Sigmoid colon (tissue), 6 donors: ENCODE measurements at regions not wholly inside any gene's neighbourhood (a gene's known extent, or its start where the extent isn't known, plus 50 kb on each side); places are given as distances from the start of the nearest gene placed in this dataset.

Source experiments
- DNase-seq: peaks from one replicate; pipeline ENCODE4 v3.0.0-alpha.2; 2019
- H3K27ac ChIP-seq, 4 donors: fragments of 200-600 bp; sonication (generic); one replicate each; pipeline ENCODE4 v1.5.1; 2016 to 2019; ENCODE audit warnings: mild to moderate bottlenecking in 1 of 4
- H3K27me3 ChIP-seq, 3 donors: fragments of 200-600 bp; sonication (generic); one replicate each; pipeline ENCODE4 v1.5.1; 2019; ENCODE audit warnings: mild to moderate bottlenecking in 1 of 3
- H3K36me3 ChIP-seq, 4 donors: fragments of 200-600 bp; sonication (generic); one replicate each; pipeline ENCODE4 v1.5.1; 2016 to 2019
- H3K4me1 ChIP-seq, 4 donors: fragments of 200-600 bp; sonication (generic); one replicate each; pipeline ENCODE4 v1.5.1; 2017 to 2019
- H3K4me3 ChIP-seq, 4 donors: fragments of 200-600 bp; sonication (generic); one replicate each; pipeline ENCODE4 v1.5.1; 2017 to 2019; ENCODE audit warnings: mild to moderate bottlenecking in 2 of 4, moderate library complexity in 1 of 4
- H3K9me3 ChIP-seq, 4 donors: fragments of 200-600 bp in 3 of 4; sonication (generic) in 3 of 4; one replicate each; pipeline versions ENCODE4 v1.5.1 to v1.6.1; 2013 to 2019
- CTCF ChIP-seq, 4 experiments: fragments of 450-650 bp in 3 of 4; fragments of 200-600 bp in 1 of 4; IDR thresholded peaks; one replicate each; pipeline ENCODE4 v1.5.1; 2016 to 2019; ENCODE audit warnings: antibody characterized with exemption in 4 of 4, mild to moderate bottlenecking in 3 of 4, moderate library complexity in 2 of 4
- EP300 ChIP-seq, 4 donors: sonication (generic); formaldehyde crosslinking; IDR thresholded peaks; one replicate each; pipeline ENCODE4 v1.6.1; 2017; ENCODE audit warnings: antibody characterized with exemption in 4 of 4
- POLR2A ChIP-seq, 2 donors: fragments of 450-650 bp; IDR thresholded peaks; one replicate each; pipeline ENCODE4 v1.6.1; 2016; ENCODE audit warnings: antibody characterized with exemption in 2 of 2, mild to moderate bottlenecking in 2 of 2, moderate library complexity in 2 of 2
- POLR2AphosphoS5 ChIP-seq, 4 donors: sonication (generic); formaldehyde crosslinking; IDR thresholded peaks; one replicate each; pipeline ENCODE4 v1.6.1; 2017; ENCODE audit warnings: antibody characterized with exemption in 4 of 4
- WGBS, 2 donors: extraction: QIAGEN DNeasy Blood & Tissue Kit; methylation state at CpG; one replicate each; pipeline ENCODE4 v1.1.7; 2013; 5-methylcytosine and 5-hydroxymethylcytosine counted together
- intact Hi-C: fragments of 100-400 bp; cut with DNase I; formaldehyde crosslinking; loops from one replicate; pipeline ENCODE4 v1.15.1; 2023
- donor health status: healthy with polysubstance abuse.
- donor health status: healthy.

DNA sequence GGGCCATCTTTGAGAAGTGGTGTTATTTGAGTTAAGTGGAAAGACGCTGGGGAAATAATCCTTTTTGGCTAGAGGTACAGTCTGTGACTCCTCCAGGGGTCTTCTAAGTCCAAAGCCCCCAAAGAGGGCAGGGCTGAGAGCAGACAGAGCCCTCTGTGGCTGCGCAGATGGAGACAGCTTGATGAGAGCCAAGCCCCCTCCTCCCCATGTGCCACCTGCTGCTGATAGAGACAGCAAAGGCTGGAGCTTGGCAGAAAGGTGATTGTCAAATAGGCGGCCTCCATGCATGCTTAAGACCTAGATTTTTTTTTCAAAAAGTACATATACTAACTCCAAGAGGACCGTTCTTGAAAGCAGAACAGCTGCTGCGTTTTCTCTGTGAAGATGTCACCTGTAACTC lies 72.4 kb downstream of the CRYGS start:
- TF ChIP-seq POLR2A (IDR thresholded peaks at IDR 0.05) (no peak), EP300 (IDR thresholded peaks at IDR 0.05) (no peak), POLR2AphosphoS5 (IDR thresholded peaks at IDR 0.05) (no peak), CTCF (IDR thresholded peaks at IDR 0.05) (no peak)
- intact Hi-C loops: no loop called here

DNA sequence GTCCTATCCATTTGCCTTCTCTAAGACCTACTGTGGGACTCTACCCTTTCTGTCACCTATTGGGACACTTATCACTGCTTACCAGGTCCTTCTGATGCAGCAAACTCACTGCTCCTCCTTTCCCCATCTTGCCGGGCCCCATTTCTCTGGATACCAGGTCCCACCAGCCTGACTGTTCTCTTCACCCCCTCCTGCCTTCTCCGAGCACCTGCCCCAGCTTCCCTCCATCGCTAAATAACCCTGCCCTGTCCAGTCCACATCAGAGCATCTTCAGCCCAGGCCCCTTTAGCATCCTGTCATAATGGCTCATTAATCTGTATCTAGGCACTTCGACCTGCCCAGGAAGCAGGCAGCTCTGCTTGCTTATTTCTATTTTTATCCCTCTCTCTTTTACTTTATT lies 74.7 kb downstream of the CRYGS start:
- intact Hi-C loops: no loop called here
- no peaks in the 10 kb centered on the region for H3K9me3 ChIP-seq
- WGBS, 2 donors: 74 to 77% methylated on average over 4 of the region's 4 CpGs
- DNase-seq: no peak
- peak overlapping the region in 1 of 4 donors; percentile 24 for H3K27ac ChIP-seq
- H3K36me3 ChIP-seq: no peaks in the 10 kb centered on the region
- TF ChIP-seq POLR2AphosphoS5 (IDR thresholded peaks at IDR 0.05) (no peak), EP300 (IDR thresholded peaks at IDR 0.05) (no peak), CTCF (IDR thresholded peaks at IDR 0.05) (no peak)
- H3K4me3 ChIP-seq: no peak overlapping the region
- no peaks in the 10 kb centered on the region for H3K27me3 ChIP-seq
- H3K4me1 ChIP-seq: no peaks in the 10 kb centered on the region

More for the DNA sequence above, 72.4 kb downstream of the CRYGS start:
- H3K9me3 ChIP-seq: no peaks in the 10 kb centered on the region
- H3K27me3 ChIP-seq: no peaks in the 10 kb centered on the region
- no peak overlapping the region for H3K27ac ChIP-seq
- no peaks in the 10 kb centered on the region for H3K36me3 ChIP-seq
- DNase-seq: no peak
- no peaks in the 10 kb centered on the region for H3K4me1 ChIP-seq
- WGBS, 2 donors: 68 to 73% methylated on average over 5 of the region's 5 CpGs
- no peak overlapping the region for H3K4me3 ChIP-seq

DNA sequence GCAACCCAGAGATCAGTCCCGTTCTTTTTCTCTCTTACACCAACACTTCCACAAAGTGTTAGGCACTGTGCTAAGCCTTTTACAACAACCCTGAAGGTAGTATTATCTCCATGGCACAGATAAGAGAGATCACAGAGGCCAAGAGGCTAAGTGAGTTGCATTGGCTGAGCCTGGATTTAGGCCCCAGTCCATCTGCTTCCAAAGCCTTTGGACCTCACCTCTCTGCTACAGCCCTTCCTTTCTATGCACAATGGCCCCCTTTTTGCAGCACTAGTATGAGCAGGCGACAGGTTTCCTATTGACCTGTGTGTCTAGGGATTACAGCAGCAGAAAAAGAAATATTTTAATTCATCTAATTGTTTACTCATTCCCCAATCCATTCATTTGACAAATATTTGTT lies 76.2 kb downstream of the CRYGS start:
- 63 to 73% methylated on average over 2 of the region's 2 CpGs for WGBS, 2 donors

GRCh38 chr3:186466391-186466974 lies 77.7 kb downstream of the CRYGS start:
- Histone ChIP-seq H3K9me3 (no peaks in the 10 kb centered on the region), H3K4me3 (no peak overlapping the region), H3K4me1 (no peaks in the 10 kb centered on the region), H3K27me3 (no peaks in the 10 kb centered on the region), H3K36me3 (no peaks in the 10 kb centered on the region), H3K27ac (no peak overlapping the region)
- no peak for TF ChIP-seq CTCF (IDR thresholded peaks at IDR 0.05)
- intact Hi-C loops: no loop called here
- DNase-seq: no peak
- WGBS, 2 donors: 63 to 89% methylated on average over 3 of the region's 3 CpGs

More for the DNA sequence above, 76.2 kb downstream of the CRYGS start:
- Histone ChIP-seq H3K4me1 (no peaks in the 10 kb centered on the region), H3K27ac (no peak overlapping the region), H3K9me3 (no peaks in the 10 kb centered on the region), H3K4me3 (no peak overlapping the region), H3K36me3 (no peaks in the 10 kb centered on the region), H3K27me3 (no peaks in the 10 kb centered on the region)
- TF ChIP-seq EP300 (IDR thresholded peaks at IDR 0.05) (no peak), CTCF (IDR thresholded peaks at IDR 0.05) (no peak), POLR2AphosphoS5 (IDR thresholded peaks at IDR 0.05) (no peak), POLR2A (IDR thresholded peaks at IDR 0.05) (no peak)
- DNase-seq: no peak
- intact Hi-C loops: no loop called here

DNA sequence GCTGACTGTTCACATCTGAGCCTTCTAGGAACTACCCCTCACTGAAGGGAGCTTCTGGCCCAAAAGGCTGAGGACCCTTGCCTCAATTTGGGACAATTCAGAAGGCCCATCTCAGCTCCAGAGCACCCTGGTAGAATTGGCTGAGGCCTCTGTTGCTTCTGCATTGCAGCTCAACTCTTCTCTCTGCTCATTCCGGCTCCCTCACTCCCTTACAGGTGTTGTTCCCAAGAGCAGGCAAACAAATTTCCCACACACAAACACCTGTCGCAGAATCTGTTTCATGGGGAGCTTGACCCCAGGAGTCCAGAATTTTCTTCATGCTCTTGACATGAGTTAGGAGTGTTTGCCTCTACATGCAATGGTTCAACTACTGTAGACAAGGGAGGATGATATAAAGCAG lies 78.7 kb downstream of the CRYGS start:
- Histone ChIP-seq H3K27me3 (no peaks in the 10 kb centered on the region), H3K36me3 (no peaks in the 10 kb centered on the region), H3K27ac (no peak overlapping the region), H3K4me1 (no peaks in the 10 kb centered on the region), H3K4me3 (no peak overlapping the region), H3K9me3 (no peaks in the 10 kb centered on the region)
- intact Hi-C loops: no loop called here
- TF ChIP-seq POLR2A (IDR thresholded peaks at IDR 0.05) (no peak), EP300 (IDR thresholded peaks at IDR 0.05) (no peak), POLR2AphosphoS5 (IDR thresholded peaks at IDR 0.05) (no peak), CTCF (IDR thresholded peaks at IDR 0.05) (no peak)
- no peak for DNase-seq
- WGBS, 2 donors: 93 to 96% methylated on average over 2 of the region's 2 CpGs
